SIG-M5 treated with dmso at 0.1 percent for 504 hours (cell line): ENCODE measurements at regions not wholly inside any gene's neighbourhood (a gene's known extent, or its start where the extent isn't known, plus 50 kb on each side); places are given as distances from the start of the nearest gene placed in this dataset.
A peak's percentile ranks its signal among the peaks of the same experiment; 100 is the strongest.

Source experiments
- DNase-seq: peaks from one replicate; lab custom pipeline; 2025; ENCODE audit not compliant: unreplicated experiment; lab: John Stamatoyannopoulos, UW

DNA sequence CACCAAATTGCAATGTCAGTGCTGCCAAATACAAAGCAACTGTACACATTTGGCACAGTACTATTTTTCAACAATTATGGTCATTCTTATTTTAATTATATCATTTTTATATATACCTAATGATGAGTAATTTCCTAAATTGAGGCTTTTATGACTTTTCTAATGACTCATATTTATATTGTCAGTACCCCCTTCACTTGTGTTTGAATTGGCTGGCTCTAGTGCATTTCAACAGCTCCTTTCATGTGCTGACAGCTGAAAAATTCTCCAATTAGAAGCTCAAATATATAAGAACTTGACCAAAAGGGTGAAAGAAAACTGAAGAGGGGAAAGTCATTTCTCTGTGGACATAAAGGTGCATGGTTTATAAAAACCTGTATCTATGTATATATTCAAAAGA, 263.3 kb downstream of the SLITRK1 start:
- DNase-seq: no peak

DNA sequence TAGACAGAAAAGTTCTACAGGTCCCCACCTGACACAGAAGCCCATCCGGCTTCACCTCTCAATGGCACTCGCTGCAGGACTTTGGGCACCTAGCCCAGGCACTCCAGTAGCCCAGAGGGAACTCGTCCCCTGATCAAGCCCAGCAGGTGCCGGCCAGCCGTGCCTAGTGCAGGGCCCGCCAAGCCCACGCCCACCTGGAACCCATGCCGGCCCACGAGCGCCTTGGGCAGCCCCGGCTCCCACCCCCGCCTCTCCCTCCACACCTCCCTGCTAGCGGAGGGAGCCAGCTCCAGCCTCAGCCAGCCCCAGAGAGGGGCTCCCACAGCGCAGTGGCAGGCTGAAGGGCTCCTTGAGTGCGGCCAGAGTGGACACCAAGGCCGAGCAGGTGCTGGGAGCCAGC, 268.8 kb downstream of the SLITRK1 start:
- no peak for DNase-seq

DNA sequence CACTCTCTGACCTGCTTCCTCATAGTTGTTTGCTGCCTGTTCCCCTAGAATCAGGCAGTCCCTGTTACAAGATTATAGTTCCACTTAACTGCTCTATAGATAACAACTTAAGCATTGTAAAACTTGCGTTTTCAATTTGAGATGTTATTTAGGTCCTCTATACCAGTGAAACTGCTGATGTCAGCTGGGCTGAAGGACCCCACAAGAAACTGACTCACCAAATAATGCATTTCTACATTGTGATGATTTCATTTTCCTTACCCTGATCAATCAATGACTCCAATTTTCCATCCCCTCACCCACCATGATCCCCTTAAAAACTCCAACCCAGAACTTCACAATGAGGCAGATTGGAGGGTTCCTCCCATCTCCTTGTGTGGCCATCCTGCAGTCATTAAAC, 280.7 kb downstream of the SLITRK1 start:
- no peak for DNase-seq

DNA sequence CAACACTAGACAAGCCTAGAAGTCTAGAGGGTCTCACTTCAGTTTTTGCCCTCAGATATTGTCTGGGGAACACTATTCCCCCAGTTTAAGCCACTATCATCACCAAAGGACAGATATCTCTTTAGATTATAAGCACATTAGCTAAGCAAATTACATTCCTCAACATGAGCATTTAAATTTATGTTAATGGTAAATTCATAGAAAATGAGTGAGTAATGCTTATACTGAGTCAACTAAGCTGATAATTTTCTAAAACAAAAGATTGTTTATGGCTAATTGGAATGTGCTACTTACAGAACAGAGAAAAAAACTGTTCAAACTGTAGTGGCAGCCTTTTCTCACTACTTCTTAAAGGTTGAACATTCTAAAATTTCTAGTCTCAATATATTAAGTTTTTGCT, 290.2 kb downstream of the SLITRK1 start:
- DNase-seq: no peak

DNA sequence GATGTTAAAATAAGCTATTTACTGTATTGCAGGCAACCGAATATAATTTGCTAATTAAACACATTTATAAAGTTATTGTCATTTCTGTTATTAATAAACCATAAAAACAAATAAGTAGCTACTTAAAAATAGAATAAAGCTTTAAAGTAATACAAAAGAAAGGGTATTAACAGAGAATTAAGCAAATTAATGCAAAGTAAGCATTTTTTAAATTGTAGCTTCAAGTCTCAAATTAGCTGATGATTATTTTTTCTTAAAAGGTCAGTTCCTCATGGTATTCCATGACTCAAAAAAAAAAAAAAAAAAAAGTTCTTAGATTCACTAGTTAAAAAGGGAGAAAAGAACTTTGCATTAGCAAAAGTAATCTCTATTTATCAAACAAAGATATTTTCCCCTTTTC, 292.5 kb downstream of the SLITRK1 start:
- DNase-seq: no peak

DNA sequence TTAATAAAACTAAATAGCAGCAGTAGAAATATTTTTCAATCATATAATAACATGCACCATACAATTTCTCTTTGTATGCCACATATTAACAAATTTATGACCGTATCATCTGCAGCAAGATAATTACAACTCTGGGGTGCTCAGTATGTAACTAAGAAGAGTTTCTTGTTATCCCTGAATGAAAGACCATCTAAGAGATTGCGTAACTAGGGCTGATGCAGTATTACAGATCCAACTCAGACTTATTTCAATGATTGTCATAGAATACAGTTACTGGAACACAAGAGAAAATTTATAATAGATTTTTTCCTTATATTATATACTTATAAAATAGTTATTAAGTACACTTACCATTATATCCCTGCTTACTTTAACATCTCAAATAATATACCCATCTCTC, 305.1 kb downstream of the SLITRK1 start:
- no peak for DNase-seq

DNA sequence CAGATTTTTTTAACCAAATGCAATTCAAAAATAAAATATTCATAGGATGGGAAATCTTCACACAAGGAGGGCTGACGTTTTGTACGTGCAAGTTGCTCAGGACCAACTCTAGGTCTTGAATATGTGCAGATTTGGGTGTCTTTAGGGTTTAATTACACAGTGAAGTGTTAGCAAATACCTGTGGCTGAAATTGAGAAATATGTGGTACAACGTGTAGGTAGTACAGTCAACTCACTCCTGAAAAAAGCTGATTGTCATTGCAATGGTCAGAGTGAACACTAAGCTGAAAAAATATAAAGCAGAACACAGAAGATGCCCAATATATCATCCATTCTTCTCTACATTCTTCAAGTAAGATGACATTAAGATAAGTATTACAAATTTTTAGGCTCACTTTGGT, 314.3 kb downstream of the SLITRK1 start:
- DNase-seq: no peak

DNA sequence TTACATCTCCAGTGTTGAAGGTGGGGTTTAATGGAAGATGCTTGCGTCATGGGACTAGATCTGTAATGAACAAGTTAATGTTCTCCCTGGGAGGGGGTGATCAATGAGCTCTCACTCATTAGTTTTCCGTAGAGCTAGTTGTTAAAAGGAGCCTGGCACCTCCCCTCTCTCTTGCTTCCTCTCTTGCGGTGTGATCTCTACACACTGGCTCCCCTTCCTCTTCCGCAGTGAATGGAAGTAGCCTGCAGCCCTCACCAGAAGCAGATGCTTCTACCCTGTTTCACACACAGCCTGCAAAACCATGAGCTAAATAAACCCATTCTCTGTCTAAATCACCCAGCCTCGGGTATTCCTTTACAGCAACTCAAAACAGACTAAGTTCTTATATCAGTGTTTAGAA, 318.8 kb downstream of the SLITRK1 start:
- DNase-seq: no peak

DNA sequence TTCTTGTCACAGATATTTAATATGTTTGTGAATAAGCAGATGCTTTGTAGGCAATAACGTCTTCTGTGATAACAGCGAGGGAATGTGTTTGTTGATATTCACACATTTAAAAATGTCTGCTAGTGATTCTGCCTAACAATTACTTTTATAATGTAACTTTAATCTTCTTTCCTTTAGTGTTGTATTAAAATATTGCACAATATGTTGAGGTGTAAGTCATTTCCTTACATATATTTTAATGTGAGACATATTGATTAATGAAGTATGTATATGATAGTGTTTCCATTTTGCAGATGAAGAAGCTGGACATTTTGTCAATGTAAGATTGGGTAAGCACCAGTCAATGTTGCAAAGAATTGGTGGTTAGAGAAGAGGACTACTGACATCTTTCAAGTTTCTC, 324.4 kb downstream of the SLITRK1 start:
- no peak for DNase-seq

DNA sequence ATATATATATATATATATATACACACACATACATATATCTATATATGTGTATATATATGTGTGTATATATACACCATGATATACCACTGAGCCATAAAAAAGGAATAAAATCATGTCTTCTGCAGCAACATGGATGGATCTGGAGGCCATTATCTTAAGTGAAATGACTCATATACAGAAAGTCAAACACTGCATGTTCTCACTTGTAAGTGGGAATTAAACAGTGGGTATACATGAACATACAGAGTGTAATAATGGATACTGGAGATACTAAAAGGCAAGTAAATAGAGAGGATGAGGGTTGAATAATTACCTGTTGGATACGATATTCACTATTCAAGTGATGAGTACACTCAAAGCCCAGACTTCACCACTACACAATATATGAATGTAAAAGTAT, 332.6 kb downstream of the SLITRK1 start:
- no peak for DNase-seq

DNA sequence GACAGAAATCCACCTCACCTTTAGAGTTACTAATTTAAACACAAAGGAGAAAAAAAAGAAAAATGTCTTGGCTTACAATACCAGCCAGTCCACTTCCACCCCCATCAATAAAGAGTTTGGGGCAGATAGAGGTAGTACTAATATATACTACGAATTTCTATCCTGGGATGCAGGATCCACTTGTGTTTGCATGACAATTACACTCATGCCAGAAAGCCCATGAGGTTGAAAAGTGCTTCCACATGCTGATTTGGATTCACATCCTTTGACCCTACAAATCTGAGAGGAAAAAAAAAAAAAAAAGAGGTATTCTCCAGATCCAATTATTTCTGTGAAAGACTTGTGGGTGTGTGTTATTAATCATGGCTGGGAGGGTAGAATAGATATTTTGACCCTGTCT, 335.2 kb downstream of the SLITRK1 start:
- no peak for DNase-seq

DNA sequence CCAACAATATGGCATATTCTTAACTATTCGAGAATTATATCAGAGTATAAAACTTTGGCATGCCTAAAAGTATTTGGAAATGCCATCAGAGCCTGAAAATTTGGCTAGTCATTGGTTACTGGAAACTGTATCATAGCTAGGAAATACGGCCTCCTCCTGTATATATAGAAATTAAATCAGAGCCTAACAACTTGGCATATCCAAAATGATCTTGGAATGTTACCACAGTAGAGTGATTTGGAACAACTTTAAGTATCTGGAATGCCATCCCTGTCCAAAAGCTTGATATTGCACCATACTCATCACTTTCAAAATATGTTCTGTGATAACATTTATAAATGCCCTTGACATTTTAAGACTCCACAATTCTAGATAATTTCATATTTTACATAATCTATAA, 335.8 kb downstream of the SLITRK1 start:
- no peak for DNase-seq

DNA sequence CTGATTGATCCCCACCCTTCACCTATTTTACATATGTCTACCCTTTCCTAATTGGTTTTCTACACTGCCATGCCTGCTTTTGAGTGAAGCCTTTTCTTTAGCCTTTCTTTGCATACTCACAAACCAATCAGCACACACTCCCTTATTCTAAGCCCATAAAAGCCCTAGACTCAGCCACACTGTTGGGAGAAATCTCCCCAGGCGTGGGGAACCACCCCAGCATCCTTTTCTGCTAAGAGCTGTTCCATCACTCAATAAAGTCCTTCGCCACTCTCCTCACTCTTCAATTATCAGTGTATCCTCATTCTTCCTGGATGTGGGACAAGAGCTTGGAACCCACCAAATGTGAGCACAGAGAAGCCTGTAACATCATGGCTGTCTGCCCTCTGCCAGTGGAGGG, 343.6 kb downstream of the SLITRK1 start:
- DNase-seq: no peak

DNA sequence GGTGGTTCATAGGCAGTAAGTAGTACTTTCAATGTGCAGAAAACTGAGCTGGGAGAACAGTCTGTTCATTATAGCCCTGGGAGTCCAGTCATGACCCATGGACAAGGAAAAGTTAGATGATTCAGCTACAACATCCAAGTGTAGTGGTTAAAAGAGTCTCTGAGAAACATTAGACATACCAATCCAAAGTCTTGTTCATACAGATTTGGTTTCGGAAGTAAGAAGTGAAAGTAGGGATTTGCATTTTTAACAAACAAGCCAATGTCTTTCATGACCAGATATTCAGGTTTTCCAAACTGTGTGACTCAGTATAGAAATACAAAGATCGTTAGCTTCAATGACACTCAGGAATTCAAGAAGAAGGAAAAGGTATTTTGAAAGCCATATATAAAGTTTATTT, 345.3 kb downstream of the SLITRK1 start:
- DNase-seq: no peak

DNA sequence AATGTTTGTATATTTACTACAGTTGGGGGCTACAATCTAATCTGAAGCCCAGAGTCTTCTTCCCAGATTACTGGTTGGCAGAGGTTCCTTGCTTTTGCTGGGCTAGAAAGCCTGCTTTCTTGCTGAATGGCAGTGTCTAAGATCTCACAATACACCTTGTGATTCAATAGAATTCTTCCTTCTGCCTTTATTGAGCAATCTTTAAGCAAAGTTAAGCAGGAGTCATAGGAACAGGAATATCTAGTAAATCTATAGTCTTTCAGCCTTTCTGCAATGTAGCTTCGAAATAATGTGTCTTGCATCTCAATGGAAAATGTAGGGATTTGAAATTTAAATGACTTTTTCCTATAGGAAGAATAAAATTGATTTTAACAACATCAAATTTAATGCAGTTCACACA, 346.1 kb downstream of the SLITRK1 start:
- DNase-seq: no peak

DNA sequence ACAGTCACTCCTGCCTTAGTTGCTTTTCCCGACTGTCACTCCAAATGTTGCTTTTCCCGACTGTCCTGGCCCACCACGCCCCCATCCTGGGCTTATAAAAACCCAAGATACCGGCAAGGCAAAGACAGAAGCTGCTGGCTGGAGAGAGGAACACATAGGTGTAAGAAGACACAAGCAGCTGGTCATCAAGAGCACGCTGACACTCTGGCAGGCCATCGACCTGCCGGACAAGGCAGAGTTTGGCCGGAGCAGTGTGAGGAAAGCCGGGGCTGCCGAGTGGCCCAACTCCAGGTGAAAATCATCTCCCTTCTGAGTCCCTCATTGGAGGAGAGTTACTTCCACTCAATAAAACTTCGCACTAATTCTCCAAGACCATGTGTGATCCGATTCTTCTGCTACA, 349.5 kb downstream of the SLITRK1 start:
- DNase-seq: no peak

DNA sequence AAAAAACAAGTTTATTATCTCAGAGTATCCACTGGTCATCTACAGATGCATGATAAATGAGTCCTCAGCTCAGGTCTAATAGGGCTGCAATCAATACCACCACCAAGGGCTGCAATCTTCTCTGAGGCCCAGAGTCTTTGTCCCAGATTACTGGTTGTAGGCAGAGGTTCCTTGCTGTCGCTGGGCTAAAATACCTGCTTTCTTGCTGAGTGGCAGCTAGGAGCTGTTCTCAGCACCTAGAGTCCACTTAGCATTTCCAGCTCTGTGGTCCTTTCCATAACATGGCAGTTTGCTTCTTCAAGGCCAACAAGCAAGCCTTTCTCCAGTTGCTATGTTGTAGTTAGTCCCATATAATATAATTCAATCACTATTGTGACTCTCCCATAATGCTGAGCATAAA, 351.3 kb downstream of the SLITRK1 start:
- DNase-seq: no peak

DNA sequence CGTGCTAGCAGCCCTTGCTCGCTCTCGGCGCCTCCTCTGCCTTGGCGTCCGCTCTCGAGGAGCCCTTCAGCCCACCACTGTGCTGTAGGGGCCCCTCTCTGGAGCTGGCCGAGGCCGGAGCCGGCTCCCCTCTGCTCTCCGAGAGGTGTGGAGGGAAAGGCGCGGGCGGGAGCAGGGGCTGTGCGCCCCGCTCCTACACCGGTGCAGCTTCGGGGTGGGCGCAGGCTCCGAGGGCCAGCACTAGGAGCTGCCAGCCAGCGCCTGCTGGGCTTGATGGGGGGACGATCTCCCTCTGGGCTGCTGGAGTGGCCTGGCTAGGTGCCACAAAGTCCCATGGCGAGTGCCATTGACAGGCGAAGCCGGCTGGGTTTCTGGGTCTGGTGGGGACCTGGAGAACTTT, 365.5 kb downstream of the SLITRK1 start:
- no peak for DNase-seq

DNA sequence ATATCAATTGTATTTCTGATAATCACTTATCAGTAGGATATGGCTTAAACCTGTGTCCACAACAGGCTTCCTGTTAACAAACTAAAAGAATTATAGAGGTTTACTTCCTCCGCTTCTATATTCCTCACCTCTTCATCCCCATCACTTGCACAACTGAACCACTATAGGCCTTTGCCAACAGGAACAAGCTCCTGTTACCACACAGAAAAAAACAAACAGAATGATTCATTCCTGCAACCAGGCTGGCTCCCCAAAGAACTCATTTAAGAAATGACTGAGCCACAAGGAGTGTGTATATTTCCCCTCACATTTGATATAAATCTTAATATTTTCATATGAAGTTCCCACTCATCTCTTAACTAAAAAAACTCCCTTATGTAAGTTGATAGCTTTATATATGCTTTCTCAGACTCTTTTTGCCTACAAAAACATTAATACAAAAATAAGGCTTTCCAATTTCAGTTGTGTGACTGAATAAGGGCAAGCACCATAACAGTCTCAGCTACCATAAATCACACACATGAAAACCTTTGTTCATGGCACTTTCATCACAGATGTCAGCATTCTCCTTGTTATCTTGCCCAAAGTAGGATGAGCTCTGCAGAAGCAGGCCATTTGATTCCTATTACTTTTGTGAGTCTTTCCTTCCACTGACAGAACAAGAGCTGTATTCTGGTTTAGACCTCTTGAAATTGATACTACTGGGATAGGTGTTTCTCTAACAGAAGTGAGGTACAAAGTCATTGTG, 366.8 kb downstream of the SLITRK1 start:
- DNase-seq: peak; percentile 28

DNA sequence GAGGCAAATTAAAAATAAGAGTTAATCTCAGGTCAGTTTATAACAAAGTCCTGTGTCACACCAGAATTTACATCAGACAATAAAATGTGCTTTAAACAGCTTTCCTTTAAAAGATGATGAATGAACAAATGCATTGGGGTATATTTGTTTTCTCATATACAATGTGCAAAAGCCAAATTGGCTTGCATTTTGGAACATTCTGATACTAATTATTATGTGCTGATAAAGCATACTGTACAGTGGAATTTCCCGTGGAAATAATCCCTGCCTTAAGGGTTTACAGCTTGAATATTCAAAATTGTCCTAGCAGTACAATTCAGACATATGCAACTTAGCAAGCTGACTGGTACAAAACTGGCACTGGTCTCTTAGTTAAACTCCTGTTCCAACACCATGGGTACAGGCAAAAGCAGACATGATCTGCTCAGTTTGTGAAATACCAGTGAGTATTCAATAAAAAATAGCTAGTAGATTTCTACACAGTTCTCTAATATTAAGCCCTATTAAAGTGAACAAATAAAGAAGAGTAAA, 373.4 kb downstream of the SLITRK1 start:
- no peak for DNase-seq

DNA sequence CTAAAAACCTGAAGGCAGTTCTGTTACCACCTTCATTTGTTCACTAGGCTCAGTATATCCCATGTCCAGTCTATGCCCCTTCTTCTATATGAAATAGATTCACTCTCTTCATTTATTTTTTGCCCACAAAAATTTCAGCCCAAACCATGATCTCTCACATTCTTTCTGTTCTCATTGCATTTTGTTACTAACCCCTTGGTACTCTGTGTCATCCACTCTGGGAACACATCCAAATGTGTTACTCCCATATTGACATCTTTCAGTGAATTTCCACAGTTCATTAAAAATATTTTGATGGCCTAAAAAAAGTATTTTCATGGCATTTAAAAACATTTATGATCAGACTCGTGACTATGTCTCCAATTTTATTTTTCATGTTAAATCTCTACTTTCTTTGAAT, 378.9 kb downstream of the SLITRK1 start:
- DNase-seq: no peak

DNA sequence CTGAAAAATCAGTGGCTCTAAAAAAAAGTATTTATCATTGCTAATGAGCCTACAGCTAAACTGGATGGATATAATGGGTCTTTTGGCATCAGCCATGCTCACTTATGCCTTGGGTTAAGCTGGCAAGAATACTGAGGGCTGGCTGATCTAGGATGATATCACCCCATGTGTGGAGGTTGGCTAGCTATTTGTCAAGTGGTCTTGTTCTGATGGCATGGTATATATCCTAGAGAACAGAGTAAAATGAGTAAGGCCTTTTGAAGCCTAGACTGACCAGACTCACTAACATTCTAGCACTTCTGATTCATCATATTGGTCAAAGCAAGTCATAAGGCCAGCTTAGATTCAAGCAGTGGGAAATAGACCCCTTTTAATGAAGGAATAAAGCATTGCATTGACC, 383.0 kb downstream of the SLITRK1 start:
- no peak for DNase-seq

DNA sequence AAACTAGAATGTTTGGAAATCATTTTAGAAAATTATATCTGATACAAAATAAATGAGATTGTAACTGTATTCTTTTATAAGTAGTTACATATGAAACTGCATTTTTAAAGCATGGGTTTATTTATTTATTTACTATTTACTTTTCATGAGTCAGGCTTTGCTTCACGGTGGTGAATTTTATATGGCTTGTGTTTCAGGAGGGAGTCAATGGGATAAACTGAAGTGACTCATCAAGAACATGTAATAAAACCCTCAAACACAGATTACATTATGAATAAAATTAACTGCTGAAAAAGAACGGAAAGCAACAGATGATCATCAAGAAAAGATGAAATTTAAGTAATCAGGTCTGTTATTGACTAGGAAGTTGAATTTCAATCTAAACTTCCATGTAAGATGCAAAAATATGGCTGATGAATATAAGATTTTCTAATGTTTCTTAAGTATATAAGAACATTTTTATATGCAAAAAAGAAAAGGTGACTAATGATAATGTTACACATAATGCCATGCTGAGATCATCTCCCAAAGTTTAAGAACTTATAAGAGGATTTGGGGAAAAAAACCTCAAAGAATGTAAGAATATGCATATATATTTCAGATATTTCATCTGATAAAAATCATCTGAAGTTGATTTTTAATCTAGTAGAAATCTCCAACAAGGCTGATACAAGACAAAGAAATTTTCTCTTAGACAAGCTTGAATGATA, 383.6 kb downstream of the SLITRK1 start:
- DNase-seq: no peak
